ENCODE measurements at regions not wholly inside any gene's neighbourhood (a gene's known extent, or its start where the extent isn't known, plus 50 kb on each side); places are given as distances from the start of the nearest gene placed in this dataset.

- no peak for TF ChIP-seq GATA2 (IDR thresholded peaks at IDR 0.05; ENCODE audit: low read depth, low read length)
- TF ChIP-seq GATA3 (IDR thresholded peaks at IDR 0.05; ENCODE audit: low read depth, low read length): no peak
These were observed 263.2 kb downstream of the TOX3 start for GRCh38 chr16:52283584-52284375.

- TF ChIP-seq GATA2 (IDR thresholded peaks at IDR 0.05; ENCODE audit: low read depth, low read length) (no peak), GATA3 (IDR thresholded peaks at IDR 0.05; ENCODE audit: low read depth, low read length) (no peak)
These were observed 263.9 kb downstream of the TOX3 start for GRCh38 chr16:52283018-52283417.

- no peak for TF ChIP-seq GATA2 (IDR thresholded peaks at IDR 0.05; ENCODE audit: low read depth, low read length)
- TF ChIP-seq GATA3 (IDR thresholded peaks at IDR 0.05; ENCODE audit: low read depth, low read length): no peak
These were observed 266.9 kb downstream of the TOX3 start for GRCh38 chr16:52280086-52280485.

GRCh38 chr16:52271088-52271750 lies 275.7 kb downstream of the TOX3 start:
- TF ChIP-seq GATA2 (IDR thresholded peaks at IDR 0.05; ENCODE audit: low read depth, low read length): no peak
- TF ChIP-seq GATA3 (IDR thresholded peaks at IDR 0.05; ENCODE audit: low read depth, low read length): no peak

- TF ChIP-seq GATA2 (IDR thresholded peaks at IDR 0.05; ENCODE audit: low read depth, low read length) (no peak), GATA3 (IDR thresholded peaks at IDR 0.05; ENCODE audit: low read depth, low read length) (no peak)
These were observed 281.5 kb downstream of the TOX3 start for GRCh38 chr16:52265446-52265861.

- TF ChIP-seq GATA3 (IDR thresholded peaks at IDR 0.05; ENCODE audit: low read depth, low read length): no peak
- TF ChIP-seq GATA2 (IDR thresholded peaks at IDR 0.05; ENCODE audit: low read depth, low read length): no peak
These were observed 289.4 kb downstream of the TOX3 start for GRCh38 chr16:52257534-52257933.

- TF ChIP-seq GATA2 (IDR thresholded peaks at IDR 0.05; ENCODE audit: low read depth, low read length) (no peak), GATA3 (IDR thresholded peaks at IDR 0.05; ENCODE audit: low read depth, low read length) (no peak)
These were observed 290.4 kb downstream of the TOX3 start for GRCh38 chr16:52256310-52257078.

GRCh38 chr16:52254746-52255145 lies 292.2 kb downstream of the TOX3 start:
- no peak for TF ChIP-seq GATA2 (IDR thresholded peaks at IDR 0.05; ENCODE audit: low read depth, low read length)
- TF ChIP-seq GATA3 (IDR thresholded peaks at IDR 0.05; ENCODE audit: low read depth, low read length): no peak

GRCh38 chr16:52252680-52253079 lies 294.3 kb downstream of the TOX3 start:
- TF ChIP-seq GATA2 (IDR thresholded peaks at IDR 0.05; ENCODE audit: low read depth, low read length) (no peak), GATA3 (IDR thresholded peaks at IDR 0.05; ENCODE audit: low read depth, low read length) (no peak)

- TF ChIP-seq GATA2 (IDR thresholded peaks at IDR 0.05; ENCODE audit: low read depth, low read length): no peak
- TF ChIP-seq GATA3 (IDR thresholded peaks at IDR 0.05; ENCODE audit: low read depth, low read length): no peak
These were observed 295.4 kb downstream of the TOX3 start for GRCh38 chr16:52251495-52251894.

- TF ChIP-seq GATA2 (IDR thresholded peaks at IDR 0.05; ENCODE audit: low read depth, low read length) (no peak), GATA3 (IDR thresholded peaks at IDR 0.05; ENCODE audit: low read depth, low read length) (no peak)
These were observed 299.2 kb downstream of the TOX3 start for GRCh38 chr16:52247737-52248136.

GRCh38 chr16:52238710-52239109 lies 308.2 kb downstream of the TOX3 start:
- TF ChIP-seq GATA2 (IDR thresholded peaks at IDR 0.05; ENCODE audit: low read depth, low read length) (no peak), GATA3 (IDR thresholded peaks at IDR 0.05; ENCODE audit: low read depth, low read length) (no peak)

GRCh38 chr16:52237823-52238222 lies 309.1 kb downstream of the TOX3 start:
- TF ChIP-seq GATA3 (IDR thresholded peaks at IDR 0.05; ENCODE audit: low read depth, low read length): no peak
- no peak for TF ChIP-seq GATA2 (IDR thresholded peaks at IDR 0.05; ENCODE audit: low read depth, low read length)

GRCh38 chr16:52235186-52235585 lies 311.8 kb downstream of the TOX3 start:
- TF ChIP-seq GATA2 (IDR thresholded peaks at IDR 0.05; ENCODE audit: low read depth, low read length): no peak
- no peak for TF ChIP-seq GATA3 (IDR thresholded peaks at IDR 0.05; ENCODE audit: low read depth, low read length)

All from SH-SY5Y (cell line).